NCI-H1436 treated with DMSO at 0.1 percent for 48 hours (cell line): ENCODE measurements at regions not wholly inside any gene's neighbourhood (a gene's known extent, or its start where the extent isn't known, plus 50 kb on each side); places are given as distances from the start of the nearest gene placed in this dataset.
"Not testable (repeated sequence)": the region's sequence is repeated elsewhere in the genome, so short reads cannot be mapped to it uniquely, and the experiment has no call there.

Experiments
- DNase-seq: peaks from one replicate; lab custom pipeline; 2025; lab: John Stamatoyannopoulos, UW

DNA sequence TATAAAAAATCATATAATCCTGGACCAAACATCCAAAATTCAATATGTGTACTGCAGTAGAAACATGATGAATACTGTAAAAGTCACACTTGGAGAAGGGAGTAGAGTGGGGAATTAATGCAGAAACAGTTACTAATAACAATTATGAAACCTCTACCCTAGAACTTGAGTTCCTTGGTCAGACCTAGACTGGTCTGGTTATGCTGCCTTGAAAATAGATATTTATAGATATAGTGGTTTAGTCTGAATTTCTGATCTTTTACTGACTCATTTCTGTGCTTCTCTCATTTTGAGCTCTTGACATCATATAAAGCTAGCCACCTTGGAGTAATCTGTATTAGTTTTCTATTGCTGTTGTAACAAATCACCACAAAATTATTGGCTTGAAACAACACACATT is 808.7 kb upstream of the CDH10 start:
- no peak for DNase-seq

DNA sequence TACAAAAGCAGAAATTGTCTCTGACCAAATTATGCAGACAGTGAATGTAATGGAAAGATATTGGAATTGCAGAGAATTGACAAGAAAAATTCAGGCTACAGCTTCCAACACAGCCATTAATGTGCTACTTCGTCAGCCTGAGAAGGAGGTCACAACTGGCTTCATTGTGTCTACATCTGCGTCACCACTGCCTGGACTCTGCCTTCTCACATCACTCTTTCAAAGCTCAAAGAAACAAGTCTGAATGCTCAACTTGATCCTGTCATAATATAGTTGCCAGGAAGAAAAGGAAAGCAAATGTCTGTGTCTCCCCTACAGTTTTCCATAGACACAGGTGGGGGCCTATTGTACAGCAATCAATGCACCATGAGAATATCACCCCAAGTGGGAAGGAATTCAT is 806.5 kb upstream of the CDH10 start:
- DNase-seq: no peak

DNA sequence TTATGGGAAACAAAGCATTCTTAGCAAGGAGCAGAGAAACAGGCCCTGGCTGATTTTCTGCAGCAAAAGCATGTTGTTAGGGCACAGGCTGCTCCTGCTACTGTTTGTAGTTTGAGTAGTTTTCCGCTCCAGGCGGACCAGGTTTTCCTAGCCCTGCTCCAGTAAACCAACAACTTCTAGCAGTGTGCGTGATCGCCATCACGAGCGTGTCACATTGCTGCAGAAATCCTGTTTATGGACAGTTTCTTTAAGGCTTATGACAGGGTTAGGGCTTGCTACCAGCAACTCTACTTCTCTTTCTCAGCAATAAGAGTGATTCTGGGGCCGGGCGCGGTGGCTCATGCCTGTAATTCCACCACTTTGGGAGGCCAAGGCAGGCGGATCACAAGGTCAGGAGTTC is 803.9 kb upstream of the CDH10 start:
- no peak for DNase-seq

DNA sequence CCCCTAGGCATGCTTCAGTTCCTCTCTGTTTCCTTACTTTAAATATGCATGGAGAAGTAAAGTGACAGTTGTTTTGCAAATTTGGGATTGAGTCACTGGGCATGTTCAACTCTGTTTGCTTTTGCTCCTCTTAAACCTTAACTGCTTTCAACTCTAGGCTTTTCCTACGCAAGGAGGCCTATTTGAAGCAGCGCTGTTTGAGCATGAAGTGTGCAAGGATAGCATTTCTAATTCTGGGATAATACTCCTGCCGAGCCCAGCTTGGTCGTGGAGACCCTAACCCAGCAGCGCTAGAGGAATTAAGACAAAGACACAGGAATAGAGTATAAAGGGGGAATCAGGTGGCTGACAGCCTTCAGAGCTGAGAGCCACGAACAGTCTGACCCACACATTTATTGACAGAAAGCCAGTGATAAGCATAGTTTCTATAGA is 803.4 kb upstream of the CDH10 start:
- no peak for DNase-seq

DNA sequence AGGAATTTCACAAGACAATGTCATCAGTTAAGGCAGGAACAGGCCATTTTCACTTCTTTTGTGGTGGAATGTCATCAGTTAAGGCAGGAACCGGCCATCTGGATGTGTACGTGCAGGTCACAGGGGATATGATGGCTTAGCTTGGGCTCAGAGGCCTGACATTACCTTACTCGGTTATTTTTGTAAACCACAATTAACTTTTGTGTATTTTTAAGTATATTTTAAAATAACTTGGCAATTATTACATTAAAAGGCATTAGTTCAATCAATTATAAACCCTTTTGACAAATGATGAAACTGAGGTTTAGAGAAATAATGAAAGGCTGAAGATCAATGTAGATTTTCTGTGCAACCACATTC is 801.3 kb upstream of the CDH10 start:
- DNase-seq: not testable (repeated sequence)

DNA sequence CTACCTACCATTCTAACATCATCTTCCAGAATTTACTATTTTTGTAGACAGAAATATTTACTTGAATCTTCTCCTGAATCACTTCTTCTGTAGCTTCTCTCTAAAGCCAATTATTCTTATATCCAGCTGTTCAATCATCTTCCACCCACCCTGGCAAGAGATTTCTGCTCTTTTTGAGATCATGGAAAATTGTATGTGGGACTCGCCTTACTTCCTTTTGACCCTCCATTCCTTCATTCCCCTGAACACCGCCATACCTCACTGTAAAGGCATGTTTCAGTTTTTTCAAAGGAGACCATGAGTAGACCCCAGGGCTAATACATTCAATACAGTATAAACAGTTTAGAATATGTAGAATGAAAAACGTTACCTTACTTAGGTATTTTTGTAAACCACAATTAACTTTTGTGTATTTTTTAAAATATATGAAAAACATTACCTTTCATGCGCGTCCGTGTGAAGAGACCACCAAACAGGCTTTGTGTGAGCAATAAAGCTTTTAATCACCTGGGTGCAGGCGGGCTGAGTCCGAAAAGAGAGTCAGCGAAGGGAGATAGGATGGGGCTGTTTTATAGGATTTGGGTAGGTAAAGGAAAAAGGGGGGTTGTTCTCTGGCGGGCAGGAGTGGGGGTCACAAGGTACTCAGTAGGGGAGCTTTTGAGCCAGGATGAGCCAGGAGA is 800.7 kb upstream of the CDH10 start:
- not testable (repeated sequence) for DNase-seq

DNA sequence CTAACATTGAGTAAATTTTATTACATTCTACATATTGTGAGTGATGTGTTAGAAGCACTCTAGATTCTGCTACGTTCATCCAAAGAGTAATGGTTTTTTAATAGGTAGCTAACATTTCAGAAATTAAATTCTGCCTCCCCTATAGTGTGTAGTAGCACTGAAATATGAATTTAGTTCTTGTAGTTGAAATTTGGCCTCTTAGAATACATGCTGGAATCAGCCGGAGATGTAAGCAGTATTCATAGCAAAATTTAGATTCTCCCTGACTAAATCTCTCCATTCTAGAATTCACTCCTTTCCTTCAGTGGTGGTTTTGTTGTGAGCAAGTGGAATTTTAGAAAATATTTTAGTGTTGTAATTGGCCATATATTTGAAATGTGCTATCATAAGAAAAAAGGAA is 799.9 kb upstream of the CDH10 start:
- DNase-seq: no peak

DNA sequence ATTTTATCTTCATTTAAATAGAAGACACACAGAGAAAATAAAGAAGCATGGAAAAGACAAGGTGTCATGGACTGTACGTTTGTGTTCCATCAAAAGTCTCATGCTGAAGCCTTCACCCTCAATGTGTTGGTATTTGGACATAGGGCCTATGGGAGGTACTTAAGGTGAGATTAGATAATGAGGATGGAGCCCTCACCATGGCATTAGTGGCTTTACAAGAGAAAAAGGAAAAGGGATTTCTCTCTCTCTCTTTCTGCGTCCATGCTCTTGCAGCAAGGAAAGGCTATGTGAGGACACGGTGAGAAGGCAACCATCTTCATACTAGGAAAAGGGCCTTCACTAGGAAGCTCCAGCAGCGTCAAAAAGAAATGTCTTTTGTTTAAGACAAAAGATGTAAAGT is 797.0 kb upstream of the CDH10 start:
- DNase-seq: no peak

DNA sequence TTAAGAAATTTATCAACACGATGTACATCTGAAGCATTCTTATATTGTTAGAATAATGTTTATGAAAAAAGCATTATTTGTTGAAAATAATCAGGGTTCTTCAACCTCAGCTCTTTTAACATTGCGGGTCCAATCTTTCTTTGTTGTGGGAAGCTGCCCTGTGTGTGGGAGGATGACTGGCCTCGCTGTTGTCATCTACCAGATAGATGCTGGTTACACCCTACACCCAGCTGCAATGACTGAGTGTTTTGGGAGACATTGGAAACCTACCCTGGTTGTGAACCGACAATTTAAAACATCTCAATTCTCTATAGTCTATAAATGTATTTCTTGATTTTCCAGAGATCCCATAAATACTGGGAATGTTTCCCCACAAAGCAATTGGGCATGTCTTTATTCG is 794.2 kb upstream of the CDH10 start:
- DNase-seq: no peak

DNA sequence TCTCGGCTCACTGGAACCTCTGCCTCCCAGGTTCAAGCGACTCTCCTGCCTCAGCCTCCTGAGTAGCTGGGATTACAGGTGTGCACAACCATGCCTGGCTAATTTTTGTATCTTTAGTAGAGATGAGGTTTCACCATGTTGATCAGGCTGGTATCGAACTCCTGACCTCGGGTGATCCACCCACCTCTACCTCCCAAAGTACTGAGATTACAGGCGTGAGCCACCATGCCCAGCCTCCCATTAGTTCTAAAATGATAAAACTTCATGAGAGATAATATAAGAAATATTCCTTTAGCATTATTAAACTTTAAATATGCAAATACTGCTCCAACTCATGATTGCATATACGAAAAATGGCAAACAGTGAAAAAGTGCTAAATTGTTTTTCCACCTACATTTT is 793.6 kb upstream of the CDH10 start:
- DNase-seq: not testable (repeated sequence)

DNA sequence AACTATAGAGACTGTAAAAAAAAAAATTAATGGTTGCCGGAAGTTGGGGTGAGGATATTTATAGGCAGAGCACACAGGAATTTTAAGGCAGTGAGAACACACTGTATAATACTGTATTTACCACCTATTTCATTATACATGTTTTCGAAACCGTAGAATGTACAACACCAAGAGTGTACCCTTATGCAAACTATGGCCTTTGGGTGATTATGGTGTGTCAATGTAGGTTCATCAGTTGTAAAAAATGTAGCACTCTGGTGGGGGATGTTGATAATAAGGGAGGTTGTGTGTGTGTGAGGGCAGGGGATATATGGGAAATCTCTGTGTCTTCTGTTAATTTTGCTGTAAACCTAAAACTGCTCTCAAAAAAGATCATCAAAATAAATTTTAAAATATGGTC is 791.7 kb upstream of the CDH10 start:
- no peak for DNase-seq

DNA sequence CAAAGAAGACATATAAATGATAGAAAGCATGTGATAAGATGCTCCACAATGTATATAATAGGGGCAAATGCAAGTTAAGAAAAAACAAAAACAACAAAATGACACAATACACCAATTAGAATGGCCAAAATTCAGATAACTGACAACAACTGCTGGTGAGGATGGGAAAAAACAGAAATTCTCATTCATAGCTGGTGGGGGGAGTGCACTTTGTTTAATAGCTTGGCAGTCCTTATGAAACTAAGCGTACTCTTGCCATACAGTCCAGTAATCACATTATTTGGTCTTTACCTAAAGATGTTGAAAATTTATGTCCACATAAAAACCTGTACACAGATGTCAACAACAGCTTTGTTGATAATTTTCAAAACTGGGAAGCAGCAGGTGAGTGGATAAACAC is 791.1 kb upstream of the CDH10 start:
- no peak for DNase-seq

DNA sequence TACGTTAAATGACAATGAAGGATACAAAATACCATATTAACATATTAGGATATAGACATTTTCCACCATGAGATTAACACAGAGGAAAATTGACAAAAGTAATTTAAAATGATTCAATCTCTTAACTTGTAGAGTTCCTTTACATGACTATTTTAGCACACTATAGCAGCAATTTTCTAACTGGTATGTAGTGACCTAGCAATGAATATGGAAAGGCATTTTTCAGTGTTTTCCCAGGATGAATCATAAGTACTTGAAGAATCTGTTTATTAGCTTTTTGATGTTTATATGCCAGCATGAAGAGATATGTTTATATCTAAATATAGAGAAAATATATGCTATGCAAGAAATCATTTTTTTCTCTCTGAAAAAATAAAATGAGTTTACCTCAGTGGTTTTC is 782.5 kb upstream of the CDH10 start:
- DNase-seq: no peak

DNA sequence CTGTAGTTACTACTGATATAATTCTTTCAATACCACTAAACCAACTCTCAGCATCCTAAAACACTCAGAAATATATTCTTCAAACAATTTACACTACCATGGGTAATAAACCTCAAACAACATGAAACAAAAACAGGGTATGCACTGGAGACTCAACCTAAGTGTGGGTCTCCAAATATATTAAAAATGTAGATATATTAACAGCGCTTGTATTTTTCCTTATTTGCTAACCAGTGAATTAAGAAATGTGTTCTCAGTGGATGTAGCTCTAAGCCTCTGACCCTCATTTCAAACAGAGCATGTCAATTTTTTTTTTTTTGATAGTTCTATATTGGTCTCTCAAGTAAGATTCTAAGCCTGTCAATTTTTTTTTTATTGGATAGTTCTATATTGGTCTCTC is 778.5 kb upstream of the CDH10 start:
- DNase-seq: no peak

DNA sequence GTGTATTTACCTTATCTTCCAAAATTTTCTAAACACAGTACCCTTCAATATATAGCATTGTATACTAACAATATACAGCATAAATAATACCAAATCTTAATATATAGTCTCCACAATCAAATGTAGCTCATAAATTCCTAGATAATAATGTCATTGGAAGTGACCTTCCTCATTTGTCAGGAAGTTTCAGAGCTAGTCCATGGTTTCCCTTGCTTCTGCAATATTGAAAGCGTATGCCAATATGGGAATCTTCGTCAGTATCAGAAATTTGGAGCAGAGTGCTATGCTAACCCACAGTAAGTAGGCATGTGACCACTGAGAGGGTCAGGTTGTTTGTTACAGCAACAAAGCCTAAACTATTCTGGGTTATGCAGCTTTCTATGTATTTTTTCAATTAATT is 774.9 kb upstream of the CDH10 start:
- no peak for DNase-seq

DNA sequence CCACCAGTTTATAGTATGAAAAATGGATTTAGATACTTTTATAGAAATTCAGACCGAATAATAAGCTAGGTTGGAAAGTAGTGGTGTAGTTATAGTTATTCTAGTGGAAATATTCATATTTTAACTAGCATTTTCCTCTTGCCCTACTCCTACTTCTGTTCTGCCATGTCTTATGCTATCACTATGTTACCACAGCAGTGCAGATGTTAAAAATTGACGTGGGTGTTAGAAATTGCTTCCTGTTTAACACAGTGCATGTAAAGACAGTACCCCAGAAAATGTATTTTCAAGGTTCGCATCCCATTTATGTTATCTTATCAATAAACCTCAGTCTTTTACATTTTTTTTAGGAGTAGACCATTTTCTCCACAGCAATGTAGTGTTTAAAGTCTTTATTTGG is 774.2 kb upstream of the CDH10 start:
- DNase-seq: no peak

DNA sequence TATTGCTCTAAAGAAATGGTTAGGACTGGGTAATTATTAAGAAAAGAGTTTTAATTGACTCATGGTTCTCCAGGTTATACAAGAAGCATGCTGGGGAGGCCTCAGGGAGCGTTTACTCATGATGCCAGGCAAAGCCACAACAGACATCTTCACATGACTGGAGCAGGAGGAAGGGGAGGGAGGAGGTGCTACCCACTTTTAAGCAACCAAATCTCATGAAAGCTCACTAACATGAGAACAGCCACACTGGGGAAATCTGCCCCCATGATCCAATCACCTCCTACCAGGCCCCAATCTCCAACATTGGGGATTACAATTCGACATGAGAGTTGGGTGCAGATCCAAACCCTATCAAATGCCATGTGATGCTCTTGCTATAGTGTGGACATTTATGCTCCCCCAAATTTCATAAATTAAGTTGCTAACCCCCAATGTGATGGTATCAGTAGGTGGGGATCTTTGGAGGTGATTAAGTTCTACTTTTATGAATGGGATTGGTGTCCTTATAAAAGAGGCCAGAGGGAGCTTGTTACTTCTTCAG is 773.6 kb upstream of the CDH10 start:
- no peak for DNase-seq

DNA sequence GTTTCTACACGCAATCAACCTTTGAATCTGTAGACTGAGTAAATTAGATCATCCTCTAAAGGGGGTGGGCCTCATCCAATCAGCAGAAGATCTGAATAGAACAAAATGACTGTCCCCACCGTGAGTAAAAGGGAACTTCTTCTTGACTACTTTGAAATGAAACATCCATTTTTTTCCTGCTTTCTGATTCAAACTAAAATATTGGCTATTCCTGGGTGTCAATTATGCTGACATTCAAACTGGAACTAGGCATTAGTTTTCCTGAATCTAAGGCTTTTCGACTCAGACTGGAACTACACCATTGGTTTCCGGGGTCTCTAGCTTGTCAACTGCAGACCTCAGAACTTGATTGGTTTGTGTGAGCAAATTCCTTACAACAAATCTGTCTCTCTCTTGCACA is 772.2 kb upstream of the CDH10 start:
- DNase-seq: no peak

DNA sequence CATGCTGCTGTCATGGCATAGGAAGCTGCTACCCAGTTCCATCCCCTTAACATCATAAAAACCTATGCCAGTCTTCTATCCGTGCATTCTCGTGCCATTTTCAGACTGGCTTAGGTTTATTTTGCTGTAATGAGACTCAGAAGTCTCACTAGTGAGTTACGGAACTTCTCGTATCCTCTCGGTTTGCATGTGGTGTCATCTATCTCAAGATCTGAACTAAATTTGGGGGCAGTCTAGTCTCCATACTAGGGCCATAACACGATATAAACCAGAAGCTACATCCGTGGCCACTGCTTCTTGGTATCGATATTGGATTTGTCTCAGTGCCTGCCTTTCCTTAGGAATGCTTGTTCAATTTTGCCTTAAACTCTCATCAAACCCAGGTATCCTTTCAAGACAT is 771.2 kb upstream of the CDH10 start:
- DNase-seq: no peak

DNA sequence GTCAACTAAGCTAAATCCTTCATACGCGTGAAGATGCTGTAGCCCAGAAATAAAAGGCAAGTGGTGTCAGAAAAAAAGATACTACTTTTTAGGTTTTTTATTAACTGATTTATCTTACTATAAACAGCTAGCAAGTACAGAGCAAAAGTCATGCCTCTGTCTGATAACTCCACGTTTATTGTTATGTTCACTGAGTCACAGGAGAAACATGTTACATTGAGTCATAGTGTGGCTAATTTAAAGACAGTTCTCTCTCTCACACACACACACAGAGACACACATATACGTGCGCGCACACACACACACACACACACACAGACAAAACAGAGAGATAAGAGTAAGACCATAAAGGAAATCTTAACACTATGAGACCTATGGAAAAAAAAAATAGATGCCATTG is 770.0 kb upstream of the CDH10 start:
- DNase-seq: no peak

DNA sequence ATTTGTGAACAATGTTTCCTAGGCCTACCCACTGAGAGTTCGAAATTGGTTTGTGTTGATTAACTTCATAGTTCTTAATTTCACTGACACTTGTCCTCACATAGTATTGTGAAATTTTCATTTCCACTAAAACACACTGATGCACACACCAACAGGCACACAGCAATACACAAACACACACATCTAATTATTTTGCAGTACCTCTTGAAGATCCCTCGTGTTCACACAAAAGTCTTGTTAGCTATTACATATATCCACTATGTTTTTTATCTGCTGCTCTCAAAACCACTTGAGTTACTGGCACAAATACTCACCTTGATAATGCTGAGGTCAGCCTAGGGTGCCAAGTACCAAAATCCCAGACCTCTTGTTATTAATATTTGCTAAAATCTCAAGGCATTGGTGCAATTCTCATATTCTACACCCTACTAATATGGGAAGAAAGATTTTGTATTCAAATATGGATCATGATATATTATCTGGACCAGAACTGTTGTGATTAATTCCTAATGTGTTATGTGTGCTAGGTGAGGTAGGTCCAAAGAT is 767.4 kb upstream of the CDH10 start:
- DNase-seq: no peak

DNA sequence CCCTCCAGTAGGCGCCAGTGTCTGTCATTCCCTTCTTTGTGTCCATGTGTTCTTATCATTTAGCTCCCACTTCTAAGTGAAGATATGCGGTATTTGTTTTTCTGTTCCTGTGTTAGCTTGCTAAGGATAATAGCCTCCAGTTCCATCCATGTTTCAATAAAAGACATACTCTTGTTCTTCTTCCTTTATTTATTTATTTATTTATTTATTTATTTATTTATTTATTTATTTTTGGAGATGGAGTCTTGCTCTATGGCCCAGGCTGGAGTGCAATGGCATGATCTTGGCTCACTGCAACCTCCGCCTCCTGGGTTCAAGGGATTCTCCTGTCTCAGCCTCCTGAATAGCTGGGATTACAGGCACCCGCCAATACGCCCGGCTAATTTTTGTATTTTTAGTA is 762.6 kb upstream of the CDH10 start:
- DNase-seq: not testable (repeated sequence)

DNA sequence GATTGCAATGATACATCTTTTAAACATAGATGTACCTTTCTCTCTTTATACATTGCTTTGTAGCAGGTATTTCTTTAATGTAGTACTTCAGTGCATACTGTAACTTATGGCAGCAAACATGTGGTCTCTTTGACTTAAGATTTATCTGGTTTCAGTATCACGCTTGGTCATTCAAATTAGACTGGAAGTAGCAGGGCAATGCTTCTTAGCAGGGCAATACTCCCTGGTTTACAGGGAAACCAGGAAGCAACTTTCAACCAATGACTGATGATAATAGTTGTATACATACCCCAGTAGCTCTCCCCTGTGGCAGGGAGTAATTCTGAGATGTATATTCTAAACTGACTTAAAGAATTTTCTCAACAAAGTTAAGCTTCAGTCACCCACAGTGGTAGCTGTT is 761.1 kb upstream of the CDH10 start:
- DNase-seq: no peak

DNA sequence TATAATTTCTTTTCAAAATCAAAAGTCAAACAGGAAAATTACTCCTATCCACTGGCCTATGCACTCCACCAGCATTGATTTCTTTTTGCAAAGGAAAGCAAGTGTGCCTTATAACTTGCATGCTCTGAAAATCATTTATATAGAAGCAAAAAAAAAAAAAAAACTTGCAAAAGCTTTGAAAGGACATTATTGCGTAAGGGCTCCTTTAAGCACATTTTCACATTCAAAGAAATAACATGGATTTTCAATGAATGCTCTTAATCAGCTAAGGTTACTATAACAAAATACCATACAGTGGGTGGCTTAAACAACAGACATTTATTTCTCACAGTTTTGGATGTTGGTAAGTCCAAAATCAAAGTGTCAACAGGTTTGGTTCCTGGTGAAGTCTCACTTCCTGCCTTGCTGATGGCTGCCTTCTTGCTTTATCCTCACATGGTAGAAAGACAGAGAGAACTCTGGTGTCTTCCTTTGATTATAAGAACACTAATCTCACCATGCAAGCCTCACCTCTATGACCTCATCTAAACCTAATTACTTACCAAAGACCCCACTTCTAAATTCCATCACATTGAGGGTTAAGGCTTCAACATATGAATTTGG is 755.2 kb upstream of the CDH10 start:
- DNase-seq: no peak
